OCI-LY7 (cell line): ENCODE measurements at regions not wholly inside any gene's neighbourhood (a gene's known extent, or its start where the extent isn't known, plus 50 kb on each side); places are given as distances from the start of the nearest gene placed in this dataset.

Experiments used
- EZH2phosphoT487 ChIP-seq: fragments of 200-600 bp; sonication (generic); IDR thresholded peaks from 2 replicates; pipeline ENCODE4 v1.6.1; 2018; ENCODE audit warnings: low read depth, borderline replicate concordance, mild to moderate bottlenecking, mixed run types, antibody characterized with exemption, low read length, moderate library complexity, mixed read lengths
- TF ChIP-seq, protein P1 (sequence below): fragments of 200-600 bp; sonication (generic); conservative IDR thresholded peaks from 2 replicates; pipeline ENCODE4 v1.5.1; 2014; ENCODE audit warnings: mild to moderate bottlenecking, antibody characterized with exemption, low read length, moderate library complexity, mixed read lengths

DNA sequence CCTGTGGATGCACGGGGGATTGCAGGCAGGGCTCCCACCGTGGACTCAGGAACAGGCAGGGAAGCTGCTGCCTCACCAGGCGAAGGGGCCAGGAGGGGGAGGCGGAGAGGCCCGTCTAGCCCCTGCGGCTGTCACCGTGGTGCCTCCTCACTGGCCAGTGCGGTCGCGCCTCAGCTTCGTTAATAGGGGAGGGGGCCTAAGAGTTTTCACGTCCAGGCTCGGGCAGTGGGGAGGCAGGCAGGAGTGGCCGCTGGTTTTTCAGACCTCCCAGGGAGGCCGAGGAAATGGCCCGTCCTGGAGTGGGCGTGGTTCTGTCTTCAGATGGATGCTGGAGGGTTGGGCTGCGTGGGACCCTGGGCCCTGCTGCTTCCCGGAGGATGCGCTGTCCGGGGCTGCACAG, 91.1 kb upstream of the B3GAT1 start:
- TF ChIP-seq, protein P1, sequence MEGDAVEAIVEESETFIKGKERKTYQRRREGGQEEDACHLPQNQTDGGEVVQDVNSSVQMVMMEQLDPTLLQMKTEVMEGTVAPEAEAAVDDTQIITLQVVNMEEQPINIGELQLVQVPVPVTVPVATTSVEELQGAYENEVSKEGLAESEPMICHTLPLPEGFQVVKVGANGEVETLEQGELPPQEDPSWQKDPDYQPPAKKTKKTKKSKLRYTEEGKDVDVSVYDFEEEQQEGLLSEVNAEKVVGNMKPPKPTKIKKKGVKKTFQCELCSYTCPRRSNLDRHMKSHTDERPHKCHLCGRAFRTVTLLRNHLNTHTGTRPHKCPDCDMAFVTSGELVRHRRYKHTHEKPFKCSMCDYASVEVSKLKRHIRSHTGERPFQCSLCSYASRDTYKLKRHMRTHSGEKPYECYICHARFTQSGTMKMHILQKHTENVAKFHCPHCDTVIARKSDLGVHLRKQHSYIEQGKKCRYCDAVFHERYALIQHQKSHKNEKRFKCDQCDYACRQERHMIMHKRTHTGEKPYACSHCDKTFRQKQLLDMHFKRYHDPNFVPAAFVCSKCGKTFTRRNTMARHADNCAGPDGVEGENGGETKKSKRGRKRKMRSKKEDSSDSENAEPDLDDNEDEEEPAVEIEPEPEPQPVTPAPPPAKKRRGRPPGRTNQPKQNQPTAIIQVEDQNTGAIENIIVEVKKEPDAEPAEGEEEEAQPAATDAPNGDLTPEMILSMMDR = no peak
- no peak for TF ChIP-seq EZH2phosphoT487
